ENCODE measurements at regions not wholly inside any gene's neighbourhood (a gene's known extent, or its start where the extent isn't known, plus 50 kb on each side); places are given as distances from the start of the nearest gene placed in this dataset.

DNA sequence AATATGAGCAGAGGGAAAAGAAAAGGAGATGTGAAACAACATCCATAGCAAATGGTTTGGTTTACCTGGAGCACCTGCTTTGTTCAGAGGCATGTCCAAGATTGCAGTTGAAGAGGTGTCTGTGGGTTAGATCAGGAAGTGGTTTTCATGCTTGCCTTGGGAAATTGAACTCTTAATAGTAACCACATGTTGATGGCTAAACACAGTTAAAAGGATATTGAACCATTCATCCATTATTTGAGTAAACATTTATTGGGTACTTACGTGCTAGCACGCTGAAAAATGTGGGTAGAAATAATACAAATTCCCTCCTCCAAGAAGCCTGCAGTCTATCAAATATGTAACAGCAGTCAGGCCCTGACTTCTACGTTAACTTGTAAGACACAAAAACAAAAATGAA, 235.7 kb upstream of the TNC start:
- TF ChIP-seq EGR1 (IDR thresholded peaks at IDR 0.05) (no peak), YY1 (IDR thresholded peaks at IDR 0.05; ENCODE audit: low read depth) (no peak), REST (IDR thresholded peaks at IDR 0.05; ENCODE audit: low read depth) (no peak), CEBPB (IDR thresholded peaks at IDR 0.05) (no peak), RAD21 (IDR thresholded peaks at IDR 0.05; ENCODE audit: low read depth) (no peak), EP300 (IDR thresholded peaks at IDR 0.05; ENCODE audit: borderline replicate concordance) (no peak), USF1 (IDR thresholded peaks at IDR 0.05) (no peak), TAF1 (IDR thresholded peaks at IDR 0.05; ENCODE audit: low read depth) (no peak), ZBTB7A (IDR thresholded peaks at IDR 0.05; ENCODE audit: low read depth) (no peak), CREB1 (IDR thresholded peaks at IDR 0.05; ENCODE audit: low read depth) (no peak), TCF12 (IDR thresholded peaks at IDR 0.05; ENCODE audit: low read depth) (no peak), FOXM1 (IDR thresholded peaks at IDR 0.05; ENCODE audit: borderline replicate concordance, low read depth) (no peak)
- TF ChIP-seq, protein P1, sequence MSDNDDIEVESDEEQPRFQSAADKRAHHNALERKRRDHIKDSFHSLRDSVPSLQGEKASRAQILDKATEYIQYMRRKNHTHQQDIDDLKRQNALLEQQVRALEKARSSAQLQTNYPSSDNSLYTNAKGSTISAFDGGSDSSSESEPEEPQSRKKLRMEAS (IDR thresholded peaks at IDR 0.05) = no peak
